HepG2 (cell line): ENCODE measurements at regions not wholly inside any gene's neighbourhood (a gene's known extent, or its start where the extent isn't known, plus 50 kb on each side); places are given as distances from the start of the nearest gene placed in this dataset.

Experiments
- ATAC-seq: fragments of 200-7000 bp; cut with Tn5 transposase; 3 replicates; pipeline ENCODE4 v1.9.1; 2020; ENCODE audit warnings: mild to moderate bottlenecking, moderate library complexity
- BruUV-seq: library from RNA; stranded (reverse); fragments of 400-500 nt; replicated peaks from 2 replicates; lab custom pipeline; 2021; lab: Mats Ljungman, UMichigan
- CTCF ChIA-PET: fragments of 300-600 bp; formaldehyde crosslinking; extraction: SDS; loops from one replicate; lab custom pipeline; 2021; ENCODE audit warnings: low total read pairs, inconsistent platforms, low intra/inter-chr PET ratio; lab: Yijun Ruan, JAX
- POLR2A ChIA-PET: fragments of 350-600 bp; sonication (Branson Sonifier 250); formaldehyde crosslinking; loops from one replicate; lab custom pipeline; 2020; ENCODE audit warnings: antibody characterized with exemption, inconsistent platforms; lab: Yijun Ruan, JAX
- DNase-seq: peaks from one replicate; pipeline ENCODE4 v3.0.0-alpha.2; 2015; ENCODE audit warnings: low spot score
- FAIRE-seq: peaks from 3 replicates; lab custom pipeline; 2011; peaks lifted over from hg19 to GRCh38; lab: Jason Lieb, UNC
- H2AFZ ChIP-seq: one replicate; pipeline ENCODE4 v1.6.1; 2011; ENCODE audit warnings: low read length, inconsistent platforms
- H3K27ac ChIP-seq: fragments of 300-600 bp; 3 replicates; pipeline ENCODE4 v1.8.0; 2011; ENCODE audit warnings: mixed run types, mild to moderate bottlenecking, mixed read lengths, low read length, inconsistent platforms; ENCODE audit not compliant: insufficient read depth; ENCODE audit errors: extremely low read length
- H3K27me3 ChIP-seq, 2 experiments: fragments of 200-600 bp in 1 of 2; 2 replicates in 1 of 2; 3 replicates in 1 of 2; pipeline versions ENCODE4 v1.6.0 to v1.8.0; 2011; ENCODE audit warnings: low read length in 2 of 2, mild to moderate bottlenecking in 2 of 2, moderate library complexity in 2 of 2, inconsistent platforms in 1 of 2; ENCODE audit not compliant: insufficient read depth in 2 of 2, control insufficient read depth in 1 of 2
- H3K36me3 ChIP-seq, 2 experiments: fragments of 200-600 bp in 1 of 2; replicated peaks in 1 of 2; 2 replicates in 1 of 2; 3 replicates in 1 of 2; pipeline versions ENCODE4 v1.5.1 to v1.8.0; 2011; ENCODE audit warnings: low read length in 2 of 2, inconsistent platforms in 1 of 2; ENCODE audit not compliant: insufficient read depth in 2 of 2, control insufficient read depth in 1 of 2
- H3K4me1 ChIP-seq: 2 replicates; pipeline ENCODE4 v1.5.1; 2012; ENCODE audit warnings: low read length, inconsistent platforms; ENCODE audit not compliant: insufficient read depth
- H3K4me2 ChIP-seq: 2 replicates; pipeline ENCODE4 v1.6.0; 2011; ENCODE audit warnings: low read depth, low read length, inconsistent platforms
- H3K4me3 ChIP-seq, 3 experiments: fragments of 200-600 bp in 1 of 3; sonication (generic), shearing (Covaris generic) in 1 of 3; replicated peaks in 1 of 3; 2 replicates each; pipeline ENCODE4 v1.5.1; 2011 to 2016; ENCODE audit warnings: low read length in 3 of 3, inconsistent platforms in 2 of 3, low read depth in 2 of 3, mild to moderate bottlenecking in 2 of 3, control low read depth in 1 of 3, mixed read lengths in 1 of 3; ENCODE audit not compliant: insufficient read depth in 1 of 3
- H3K79me2 ChIP-seq: one replicate; pipeline ENCODE4 v1.6.1; 2011; ENCODE audit warnings: low read length, inconsistent platforms; ENCODE audit not compliant: insufficient read depth
- H3K9ac ChIP-seq: 2 replicates; pipeline ENCODE4 v1.6.0; 2011; ENCODE audit warnings: mild to moderate bottlenecking, low read depth, low read length, inconsistent platforms; ENCODE audit not compliant: insufficient read depth
- H3K9me3 ChIP-seq: 2 replicates; pipeline ENCODE4 v1.5.1; 2012; ENCODE audit warnings: mild to moderate bottlenecking, low read length
- H4K20me1 ChIP-seq: 2 replicates; pipeline ENCODE4 v1.6.0; 2011; ENCODE audit warnings: inconsistent platforms, mild to moderate bottlenecking, low read length, moderate library complexity; ENCODE audit not compliant: insufficient read depth
- CHD2 ChIP-seq: IDR thresholded peaks from 2 replicates; pipeline ENCODE4 v1.6.1; 2011; ENCODE audit warnings: low read depth, low read length, improper control_type of control experiment
- ELF3 ChIP-seq: IDR thresholded peaks from 2 replicates; pipeline ENCODE4 v1.6.1; 2016; ENCODE audit warnings: missing genetic modification reagents, missing compliant biosample characterization
- GATAD1 ChIP-seq: IDR thresholded peaks from 2 replicates; pipeline ENCODE4 v1.6.1; 2016; ENCODE audit warnings: missing genetic modification reagents, missing compliant biosample characterization
- HOXA5 ChIP-seq: sonication (generic); formaldehyde crosslinking; IDR thresholded peaks from 2 replicates; pipeline ENCODE4 v1.4.0; 2020; ENCODE audit warnings: missing genetic modification reagents
- KDM1A ChIP-seq: IDR thresholded peaks from 2 replicates; pipeline ENCODE4 v1.6.1; 2016; ENCODE audit warnings: missing compliant biosample characterization
- NR2F2 ChIP-seq: IDR thresholded peaks from 2 replicates; pipeline ENCODE4 v1.6.1; 2012; ENCODE audit warnings: low read depth, inconsistent platforms, borderline replicate concordance
- SCMH1 ChIP-seq: sonication (generic); formaldehyde crosslinking; IDR thresholded peaks from 2 replicates; pipeline ENCODE4 v1.9.0; 2021; ENCODE audit warnings: missing genetic modification reagents, mild to moderate bottlenecking, borderline replicate concordance
- TOPORS ChIP-seq: sonication (generic); formaldehyde crosslinking; IDR thresholded peaks from 2 replicates; pipeline ENCODE4 v1.8.0; 2023; ENCODE audit warnings: mild to moderate bottlenecking, missing genetic modification reagents
- ZNF180 ChIP-seq: sonication (generic); formaldehyde crosslinking; IDR thresholded peaks from 2 replicates; pipeline ENCODE4 v1.4.0; 2020; ENCODE audit warnings: low read depth, missing genetic modification reagents, borderline replicate concordance
- ZNF782 ChIP-seq: sonication (generic); formaldehyde crosslinking; IDR thresholded peaks from 2 replicates; pipeline ENCODE4 v1.4.0; 2020; ENCODE audit warnings: missing genetic modification reagents, mild to moderate bottlenecking, borderline replicate concordance
- WGBS: methylation state at CpG from one replicate; pipeline ENCODE4 v1.1.6; 2017; ENCODE audit warnings: low lambda C conversion rate; 5-methylcytosine and 5-hydroxymethylcytosine counted together
- in situ Hi-C: cut with HindIII; loops from 2 replicates; pipeline ENCODE4 v1.10.0; 2017; ENCODE audit warnings: low pct_unique_long_range_greater_than_20kb; ENCODE audit not compliant: extremely low pct_ligation_motif_present
- intact Hi-C: fragments of 100-400 bp; cut with micrococcal nuclease; formaldehyde crosslinking; loops from one replicate; pipeline ENCODE4 v1.10.0; 2022; ENCODE audit not compliant: unreplicated experiment
- TF ChIP-seq, protein P1 (sequence below): sonication (generic); formaldehyde crosslinking; IDR thresholded peaks from 2 replicates; pipeline ENCODE4 v1.5.1; 2020; ENCODE audit warnings: missing genetic modification reagents, mild to moderate bottlenecking, borderline replicate concordance
- TF ChIP-seq, protein P2 (sequence below): sonication (generic); formaldehyde crosslinking; IDR thresholded peaks from 2 replicates; pipeline ENCODE4 v1.5.0; 2020; ENCODE audit warnings: mild to moderate bottlenecking, missing genetic modification reagents
- TF ChIP-seq, protein P3 (sequence below): sonication (generic); formaldehyde crosslinking; IDR thresholded peaks from 2 replicates; pipeline ENCODE4 v1.9.0; 2021; ENCODE audit warnings: missing genetic modification reagents, borderline replicate concordance
- TF ChIP-seq, protein P4 (sequence below): sonication (generic); formaldehyde crosslinking; IDR thresholded peaks from 2 replicates; pipeline ENCODE4 v1.5.0; 2020; ENCODE audit warnings: mild to moderate bottlenecking, missing genetic modification reagents

DNA sequence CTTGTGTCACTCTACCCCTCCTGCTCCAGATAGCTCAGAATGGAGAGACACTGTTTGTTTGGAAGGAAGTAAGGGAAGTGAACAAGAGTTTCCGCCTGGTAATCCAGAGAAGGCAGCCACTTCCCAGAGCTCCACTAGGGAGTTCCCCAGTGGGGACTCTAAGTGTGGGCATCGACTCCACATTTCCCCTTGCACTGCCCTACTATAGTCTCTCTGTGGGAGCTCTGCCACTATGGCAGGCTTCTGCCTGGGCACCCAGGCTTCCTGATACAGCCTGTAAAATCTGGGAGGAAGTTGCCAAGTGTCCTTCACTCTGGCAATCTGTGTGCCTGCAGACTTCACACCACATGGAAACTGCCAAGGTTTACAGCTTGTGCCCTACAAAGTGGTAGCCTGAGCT lies 245.8 kb upstream of the DMD start (continued):
- TF ChIP-seq, protein P1, sequence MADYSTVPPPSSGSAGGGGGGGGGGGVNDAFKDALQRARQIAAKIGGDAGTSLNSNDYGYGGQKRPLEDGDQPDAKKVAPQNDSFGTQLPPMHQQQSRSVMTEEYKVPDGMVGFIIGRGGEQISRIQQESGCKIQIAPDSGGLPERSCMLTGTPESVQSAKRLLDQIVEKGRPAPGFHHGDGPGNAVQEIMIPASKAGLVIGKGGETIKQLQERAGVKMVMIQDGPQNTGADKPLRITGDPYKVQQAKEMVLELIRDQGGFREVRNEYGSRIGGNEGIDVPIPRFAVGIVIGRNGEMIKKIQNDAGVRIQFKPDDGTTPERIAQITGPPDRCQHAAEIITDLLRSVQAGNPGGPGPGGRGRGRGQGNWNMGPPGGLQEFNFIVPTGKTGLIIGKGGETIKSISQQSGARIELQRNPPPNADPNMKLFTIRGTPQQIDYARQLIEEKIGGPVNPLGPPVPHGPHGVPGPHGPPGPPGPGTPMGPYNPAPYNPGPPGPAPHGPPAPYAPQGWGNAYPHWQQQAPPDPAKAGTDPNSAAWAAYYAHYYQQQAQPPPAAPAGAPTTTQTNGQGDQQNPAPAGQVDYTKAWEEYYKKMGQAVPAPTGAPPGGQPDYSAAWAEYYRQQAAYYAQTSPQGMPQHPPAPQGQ: no peak

DNA sequence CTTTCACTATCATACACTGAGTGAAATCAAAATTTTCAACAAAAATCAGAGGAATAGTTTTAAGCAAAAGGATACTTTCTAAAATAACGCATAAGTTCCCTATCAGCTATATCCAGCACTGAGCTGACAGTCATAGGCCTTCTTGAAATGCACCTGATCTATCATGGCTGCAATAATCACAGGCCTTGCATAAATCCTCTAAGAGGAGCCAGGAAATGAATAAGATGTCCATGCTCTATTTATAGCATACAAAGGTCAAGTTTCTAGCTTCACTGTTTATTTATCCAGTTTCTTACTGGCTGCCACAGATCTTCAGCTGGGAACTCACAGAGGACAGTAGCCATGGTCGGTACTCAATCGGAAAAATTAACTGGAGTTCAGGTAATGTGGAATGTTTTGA lies 235.9 kb upstream of the DMD start:
- ChIA-PET POLR2A (no interaction called here), CTCF (no interaction called here)
- ATAC-seq (no peak), DNase-seq (no peak), FAIRE-seq (no peak)
- Histone ChIP-seq H3K4me1 (no peaks in the 10 kb centered on the region), H3K4me3 (no peak overlapping the region), H3K36me3 (no peaks in the 10 kb centered on the region), H2AFZ (no peak overlapping the region), H3K27me3 (no peaks in the 10 kb centered on the region), H3K9me3 (no peaks in the 10 kb centered on the region; the same call in 1 of the 2 replicates), H3K9ac (no peak overlapping the region), H3K79me2 (no peaks in the 10 kb centered on the region), H4K20me1 (no peaks in the 10 kb centered on the region), H3K27ac (no peak overlapping the region), H3K4me2 (no peak overlapping the region)
- BruUV-seq: no TSS peak
- WGBS: 0% methylated on average over 3 of the region's 3 CpGs
- in situ Hi-C loops: loop anchor here (25.0 kb wide), 1 partner anchor 840 kb away; no protein-coding TSS in a partner anchor
- intact Hi-C loops: no loop called here
- TF ChIP-seq NR2F2 (no peak), KDM1A (CRISPR knock-in tag) (no peak), ZNF180 (CRISPR knock-in tag) (no peak), TOPORS (CRISPR knock-in tag) (no peak), ELF3 (CRISPR knock-in tag) (no peak), ZNF782 (CRISPR knock-in tag) (no peak), CHD2 (no peak), GATAD1 (CRISPR knock-in tag) (no peak), SCMH1 (CRISPR knock-in tag) (no peak), HOXA5 (no peak)
- TF ChIP-seq, protein P2, sequence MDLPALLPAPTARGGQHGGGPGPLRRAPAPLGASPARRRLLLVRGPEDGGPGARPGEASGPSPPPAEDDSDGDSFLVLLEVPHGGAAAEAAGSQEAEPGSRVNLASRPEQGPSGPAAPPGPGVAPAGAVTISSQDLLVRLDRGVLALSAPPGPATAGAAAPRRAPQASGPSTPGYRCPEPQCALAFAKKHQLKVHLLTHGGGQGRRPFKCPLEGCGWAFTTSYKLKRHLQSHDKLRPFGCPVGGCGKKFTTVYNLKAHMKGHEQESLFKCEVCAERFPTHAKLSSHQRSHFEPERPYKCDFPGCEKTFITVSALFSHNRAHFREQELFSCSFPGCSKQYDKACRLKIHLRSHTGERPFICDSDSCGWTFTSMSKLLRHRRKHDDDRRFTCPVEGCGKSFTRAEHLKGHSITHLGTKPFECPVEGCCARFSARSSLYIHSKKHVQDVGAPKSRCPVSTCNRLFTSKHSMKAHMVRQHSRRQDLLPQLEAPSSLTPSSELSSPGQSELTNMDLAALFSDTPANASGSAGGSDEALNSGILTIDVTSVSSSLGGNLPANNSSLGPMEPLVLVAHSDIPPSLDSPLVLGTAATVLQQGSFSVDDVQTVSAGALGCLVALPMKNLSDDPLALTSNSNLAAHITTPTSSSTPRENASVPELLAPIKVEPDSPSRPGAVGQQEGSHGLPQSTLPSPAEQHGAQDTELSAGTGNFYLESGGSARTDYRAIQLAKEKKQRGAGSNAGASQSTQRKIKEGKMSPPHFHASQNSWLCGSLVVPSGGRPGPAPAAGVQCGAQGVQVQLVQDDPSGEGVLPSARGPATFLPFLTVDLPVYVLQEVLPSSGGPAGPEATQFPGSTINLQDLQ (CRISPR knock-in tag): no peak
- TF ChIP-seq, protein P3, sequence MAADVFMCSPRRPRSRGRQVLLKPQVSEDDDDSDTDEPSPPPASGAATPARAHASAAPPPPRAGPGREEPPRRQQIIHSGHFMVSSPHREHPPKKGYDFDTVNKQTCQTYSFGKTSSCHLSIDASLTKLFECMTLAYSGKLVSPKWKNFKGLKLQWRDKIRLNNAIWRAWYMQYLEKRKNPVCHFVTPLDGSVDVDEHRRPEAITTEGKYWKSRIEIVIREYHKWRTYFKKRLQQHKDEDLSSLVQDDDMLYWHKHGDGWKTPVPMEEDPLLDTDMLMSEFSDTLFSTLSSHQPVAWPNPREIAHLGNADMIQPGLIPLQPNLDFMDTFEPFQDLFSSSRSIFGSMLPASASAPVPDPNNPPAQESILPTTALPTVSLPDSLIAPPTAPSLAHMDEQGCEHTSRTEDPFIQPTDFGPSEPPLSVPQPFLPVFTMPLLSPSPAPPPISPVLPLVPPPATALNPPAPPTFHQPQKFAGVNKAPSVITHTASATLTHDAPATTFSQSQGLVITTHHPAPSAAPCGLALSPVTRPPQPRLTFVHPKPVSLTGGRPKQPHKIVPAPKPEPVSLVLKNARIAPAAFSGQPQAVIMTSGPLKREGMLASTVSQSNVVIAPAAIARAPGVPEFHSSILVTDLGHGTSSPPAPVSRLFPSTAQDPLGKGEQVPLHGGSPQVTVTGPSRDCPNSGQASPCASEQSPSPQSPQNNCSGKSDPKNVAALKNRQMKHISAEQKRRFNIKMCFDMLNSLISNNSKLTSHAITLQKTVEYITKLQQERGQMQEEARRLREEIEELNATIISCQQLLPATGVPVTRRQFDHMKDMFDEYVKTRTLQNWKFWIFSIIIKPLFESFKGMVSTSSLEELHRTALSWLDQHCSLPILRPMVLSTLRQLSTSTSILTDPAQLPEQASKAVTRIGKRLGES (CRISPR knock-in tag): no peak
- TF ChIP-seq, protein P4, sequence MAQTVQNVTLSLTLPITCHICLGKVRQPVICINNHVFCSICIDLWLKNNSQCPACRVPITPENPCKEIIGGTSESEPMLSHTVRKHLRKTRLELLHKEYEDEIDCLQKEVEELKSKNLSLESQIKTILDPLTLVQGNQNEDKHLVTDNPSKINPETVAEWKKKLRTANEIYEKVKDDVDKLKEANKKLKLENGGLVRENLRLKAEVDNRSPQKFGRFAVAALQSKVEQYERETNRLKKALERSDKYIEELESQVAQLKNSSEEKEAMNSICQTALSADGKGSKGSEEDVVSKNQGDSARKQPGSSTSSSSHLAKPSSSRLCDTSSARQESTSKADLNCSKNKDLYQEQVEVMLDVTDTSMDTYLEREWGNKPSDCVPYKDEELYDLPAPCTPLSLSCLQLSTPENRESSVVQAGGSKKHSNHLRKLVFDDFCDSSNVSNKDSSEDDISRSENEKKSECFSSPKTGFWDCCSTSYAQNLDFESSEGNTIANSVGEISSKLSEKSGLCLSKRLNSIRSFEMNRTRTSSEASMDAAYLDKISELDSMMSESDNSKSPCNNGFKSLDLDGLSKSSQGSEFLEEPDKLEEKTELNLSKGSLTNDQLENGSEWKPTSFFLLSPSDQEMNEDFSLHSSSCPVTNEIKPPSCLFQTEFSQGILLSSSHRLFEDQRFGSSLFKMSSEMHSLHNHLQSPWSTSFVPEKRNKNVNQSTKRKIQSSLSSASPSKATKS (CRISPR knock-in tag): no peak
